ACHN (cell line): ENCODE measurements at regions not wholly inside any gene's neighbourhood (a gene's known extent, or its start where the extent isn't known, plus 50 kb on each side); places are given as distances from the start of the nearest gene placed in this dataset.

Experiments used
- DNase-seq: peaks from one replicate; pipeline ENCODE4 v3.0.0-alpha.2; 2015
- in situ Hi-C: cut with HindIII; loops from 2 replicates; pipeline ENCODE4 v1.10.0; 2017; ENCODE audit warnings: low sequenced_read_pairs, low pct_ligation_motif_present, low pct_unique_long_range_greater_than_20kb

GRCh38 chr9:86408121-86408520 lies 53.9 kb upstream of the TUT7 start:
- in situ Hi-C loops = no loop called here
- DNase-seq = no peak

DNA sequence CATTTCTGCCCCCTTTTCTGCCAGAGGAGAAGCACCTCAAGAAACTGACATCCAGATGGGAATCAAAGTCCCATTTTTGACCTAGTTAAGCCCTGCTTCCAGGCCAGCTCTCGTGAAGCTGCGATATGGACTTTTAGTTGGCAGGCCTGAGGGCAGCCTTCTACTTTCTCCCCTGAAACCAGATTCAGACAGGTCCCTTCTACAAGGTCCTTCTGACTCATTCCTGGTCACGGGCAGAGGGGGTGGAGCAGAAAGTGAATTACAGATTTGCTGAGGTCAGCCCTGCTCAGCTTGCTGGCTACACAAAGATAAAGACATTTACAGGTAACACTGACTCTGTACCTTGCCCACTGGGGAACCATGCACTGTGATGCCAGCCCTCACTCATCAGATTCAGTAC lies 52.8 kb upstream of the TUT7 start:
- DNase-seq = peak; percentile 18
- in situ Hi-C loops = no loop called here

DNA sequence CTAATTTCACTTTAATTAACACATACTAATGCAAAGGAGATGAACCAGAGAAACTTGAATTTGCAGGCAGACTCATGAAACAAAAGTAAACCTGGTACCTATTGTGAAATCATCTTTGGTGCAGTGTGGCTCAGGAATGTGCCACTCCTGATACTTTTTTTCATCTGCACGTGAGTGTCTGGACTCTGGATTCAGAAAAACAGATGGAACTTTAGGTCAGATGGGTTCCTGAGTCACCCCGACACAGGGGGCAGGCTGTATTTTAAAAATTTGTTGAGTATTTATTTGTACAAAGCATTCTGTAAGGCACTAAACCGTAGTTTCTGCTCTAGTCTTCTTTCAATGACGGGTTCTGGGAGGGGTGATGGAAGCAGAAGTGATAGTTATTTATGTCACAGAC lies 52.2 kb upstream of the TUT7 start:
- no peak for DNase-seq
- in situ Hi-C loops = no loop called here

GRCh38 chr9:86405926-86406325 lies 51.7 kb upstream of the TUT7 start:
- in situ Hi-C loops = no loop called here
- peak; percentile 19 for DNase-seq

DNA sequence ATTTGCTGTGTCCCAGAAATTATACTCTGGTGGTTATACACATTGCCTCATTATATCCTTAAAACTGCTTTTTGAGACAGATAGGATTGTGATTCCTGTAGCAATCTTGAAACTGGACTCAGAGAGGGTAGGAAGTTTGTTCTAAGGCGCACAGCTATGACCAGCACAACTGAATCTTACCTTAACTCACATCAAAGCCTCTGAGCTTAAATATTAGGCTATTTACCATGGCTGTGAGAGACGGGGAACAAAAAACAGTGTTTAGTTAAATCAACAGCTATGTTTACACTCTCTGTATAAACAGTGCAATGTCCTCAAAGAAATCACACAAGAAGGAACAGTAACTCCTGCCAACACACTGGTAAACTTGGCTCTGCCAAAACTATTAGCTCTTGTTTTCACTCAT lies 50.9 kb upstream of the TUT7 start:
- DNase-seq = no peak
- in situ Hi-C loops = no loop called here
